Neural cell (in vitro differentiated cells): ENCODE measurements at regions not wholly inside any gene's neighbourhood (a gene's known extent, or its start where the extent isn't known, plus 50 kb on each side); places are given as distances from the start of the nearest gene placed in this dataset.

Experiments used
- H2AFZ ChIP-seq: fragments of 200-600, 300-800 bp; sonication (generic), shearing (Covaris generic); 2 replicates; pipeline ENCODE4 v1.6.0; 2014; ENCODE audit warnings: low read depth, mild to moderate bottlenecking, antibody characterized with exemption, low read length, moderate library complexity
- H3F3A ChIP-seq: fragments of 200-600 bp; shearing (Covaris generic); 2 replicates; pipeline ENCODE4 v1.6.1; 2016; ENCODE audit warnings: mild to moderate bottlenecking, moderate library complexity, mixed read lengths, antibody characterized with exemption, low read length; ENCODE audit not compliant: insufficient read depth, poor library complexity, severe bottlenecking
- H3K27ac ChIP-seq: fragments of 200-600, 300-800 bp; sonication (generic), shearing (Covaris generic); 2 replicates; pipeline ENCODE4 v1.5.1; 2014; ENCODE audit warnings: mild to moderate bottlenecking, low read length, moderate library complexity
- H3K27me3 ChIP-seq: fragments of 300-800, 200-600 bp; sonication (generic), shearing (Covaris generic); 2 replicates; pipeline ENCODE4 v1.6.0; 2014; ENCODE audit warnings: mild to moderate bottlenecking, low read depth, low read length, moderate library complexity; ENCODE audit not compliant: insufficient read depth
- H3K36me3 ChIP-seq: fragments of 300-800, 200-600 bp; sonication (generic), shearing (Covaris generic); 2 replicates; pipeline ENCODE4 v1.5.1; 2014; ENCODE audit warnings: mild to moderate bottlenecking, antibody characterized with exemption, low read length, moderate library complexity; ENCODE audit not compliant: insufficient read depth
- H3K4me2 ChIP-seq: fragments of 300-800, 200-600 bp; sonication (generic), shearing (Covaris generic); 2 replicates; pipeline ENCODE4 v1.6.0; 2014; ENCODE audit warnings: mild to moderate bottlenecking, low read length
- H3K4me3 ChIP-seq: fragments of 300-800, 200-600 bp; sonication (generic), shearing (Covaris generic); 2 replicates; pipeline ENCODE4 v1.5.1; 2014; ENCODE audit warnings: mild to moderate bottlenecking, low read length, moderate library complexity
- H3K79me2 ChIP-seq: fragments of 200-600 bp; shearing (Covaris generic); replicated peaks from 2 replicates; pipeline ENCODE4 v1.6.0; 2014; ENCODE audit warnings: mild to moderate bottlenecking, low read length, moderate library complexity; ENCODE audit not compliant: insufficient read depth
- H3K9ac ChIP-seq: fragments of 300-800, 200-600 bp; sonication (generic), shearing (Covaris generic); 2 replicates; pipeline ENCODE4 v1.6.1; 2016; ENCODE audit warnings: mild to moderate bottlenecking, low read length, mixed read lengths
- H3K9me2 ChIP-seq: fragments of 200-600 bp; shearing (Covaris generic); 2 replicates; pipeline ENCODE4 v1.6.1; 2016; ENCODE audit warnings: mild to moderate bottlenecking, low read length, mixed read lengths; ENCODE audit not compliant: insufficient read depth
- H3K9me3 ChIP-seq: fragments of 200-600, 300-800 bp; sonication (generic), shearing (Covaris generic); 2 replicates; pipeline ENCODE4 v1.6.1; 2016; ENCODE audit warnings: mild to moderate bottlenecking, mixed run types, low read length, moderate library complexity, mixed read lengths
- H4K20me1 ChIP-seq: fragments of 200-600 bp; shearing (Covaris generic); 2 replicates; pipeline ENCODE4 v1.6.1; 2016; ENCODE audit warnings: mild to moderate bottlenecking, mixed run types; ENCODE audit not compliant: insufficient read depth
- CTCF ChIP-seq: fragments of 450-650 bp; IDR thresholded peaks from 2 replicates; pipeline ENCODE4 v1.5.1; 2014; ENCODE audit warnings: antibody characterized with exemption, mild to moderate bottlenecking, moderate library complexity; ENCODE audit not compliant: poor library complexity, severe bottlenecking
- EP300 ChIP-seq: fragments of 450-650 bp; conservative IDR thresholded peaks from 2 replicates; pipeline ENCODE4 v1.6.1; 2014; ENCODE audit warnings: antibody characterized with exemption, mild to moderate bottlenecking, moderate library complexity; ENCODE audit not compliant: poor library complexity, severe bottlenecking
- EZH2 ChIP-seq: fragments of 200-600, 300-800 bp; shearing (Covaris generic), sonication (generic); IDR thresholded peaks from 2 replicates; pipeline ENCODE4 v1.6.1; 2014; ENCODE audit warnings: antibody characterized with exemption, low read length, borderline replicate concordance, mild to moderate bottlenecking; ENCODE audit not compliant: insufficient read depth, poor library complexity, severe bottlenecking
- MXI1 ChIP-seq: fragments of 450-650 bp; conservative IDR thresholded peaks from 2 replicates; pipeline ENCODE4 v1.6.1; 2014; ENCODE audit warnings: antibody characterized with exemption, mild to moderate bottlenecking; ENCODE audit not compliant: poor library complexity, severe bottlenecking
- POLR2AphosphoS5 ChIP-seq: IDR thresholded peaks from 2 replicates; pipeline ENCODE4 v1.6.1; 2012
- RAD21 ChIP-seq: fragments of 450-650 bp; conservative IDR thresholded peaks from 2 replicates; pipeline ENCODE4 v1.6.1; 2014; ENCODE audit warnings: antibody characterized with exemption, mild to moderate bottlenecking, moderate library complexity
- SMC3 ChIP-seq: fragments of 450-650 bp; conservative IDR thresholded peaks from 2 replicates; pipeline ENCODE4 v1.6.1; 2014; ENCODE audit warnings: antibody characterized with exemption, mild to moderate bottlenecking, moderate library complexity; ENCODE audit not compliant: poor library complexity
- TAF1 ChIP-seq: IDR thresholded peaks from 2 replicates; pipeline ENCODE4 v1.6.1; 2012; ENCODE audit warnings: low read depth
- TF ChIP-seq, protein P1 (sequence below): IDR thresholded peaks from 2 replicates; pipeline ENCODE4 v1.6.1; 2012; ENCODE audit warnings: borderline replicate concordance

GRCh38 chr5:103764403-103764802 is 201.8 kb upstream of the NUDT12 start:
- no peak overlapping the region for H3K27ac ChIP-seq
- H3K9ac ChIP-seq, result no peak overlapping the region
- no peaks in the 10 kb centered on the region for H3K36me3 ChIP-seq
- H3K9me2 ChIP-seq, result no peaks in the 10 kb centered on the region
- TF ChIP-seq POLR2AphosphoS5 (no peak), EP300 (no peak), TAF1 (no peak), MXI1 (no peak), SMC3 (no peak), CTCF (no peak), EZH2 (no peak), RAD21 (no peak)
- TF ChIP-seq, protein P1, sequence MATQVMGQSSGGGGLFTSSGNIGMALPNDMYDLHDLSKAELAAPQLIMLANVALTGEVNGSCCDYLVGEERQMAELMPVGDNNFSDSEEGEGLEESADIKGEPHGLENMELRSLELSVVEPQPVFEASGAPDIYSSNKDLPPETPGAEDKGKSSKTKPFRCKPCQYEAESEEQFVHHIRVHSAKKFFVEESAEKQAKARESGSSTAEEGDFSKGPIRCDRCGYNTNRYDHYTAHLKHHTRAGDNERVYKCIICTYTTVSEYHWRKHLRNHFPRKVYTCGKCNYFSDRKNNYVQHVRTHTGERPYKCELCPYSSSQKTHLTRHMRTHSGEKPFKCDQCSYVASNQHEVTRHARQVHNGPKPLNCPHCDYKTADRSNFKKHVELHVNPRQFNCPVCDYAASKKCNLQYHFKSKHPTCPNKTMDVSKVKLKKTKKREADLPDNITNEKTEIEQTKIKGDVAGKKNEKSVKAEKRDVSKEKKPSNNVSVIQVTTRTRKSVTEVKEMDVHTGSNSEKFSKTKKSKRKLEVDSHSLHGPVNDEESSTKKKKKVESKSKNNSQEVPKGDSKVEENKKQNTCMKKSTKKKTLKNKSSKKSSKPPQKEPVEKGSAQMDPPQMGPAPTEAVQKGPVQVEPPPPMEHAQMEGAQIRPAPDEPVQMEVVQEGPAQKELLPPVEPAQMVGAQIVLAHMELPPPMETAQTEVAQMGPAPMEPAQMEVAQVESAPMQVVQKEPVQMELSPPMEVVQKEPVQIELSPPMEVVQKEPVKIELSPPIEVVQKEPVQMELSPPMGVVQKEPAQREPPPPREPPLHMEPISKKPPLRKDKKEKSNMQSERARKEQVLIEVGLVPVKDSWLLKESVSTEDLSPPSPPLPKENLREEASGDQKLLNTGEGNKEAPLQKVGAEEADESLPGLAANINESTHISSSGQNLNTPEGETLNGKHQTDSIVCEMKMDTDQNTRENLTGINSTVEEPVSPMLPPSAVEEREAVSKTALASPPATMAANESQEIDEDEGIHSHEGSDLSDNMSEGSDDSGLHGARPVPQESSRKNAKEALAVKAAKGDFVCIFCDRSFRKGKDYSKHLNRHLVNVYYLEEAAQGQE, result no peak
- H3K27me3 ChIP-seq, result no peaks in the 10 kb centered on the region
- no peak overlapping the region for H2AFZ ChIP-seq
- no peak overlapping the region for H3K4me3 ChIP-seq
- no peaks in the 10 kb centered on the region for H3K79me2 ChIP-seq
- H3F3A ChIP-seq, result no peaks in the 10 kb centered on the region
- no peaks in the 10 kb centered on the region for H4K20me1 ChIP-seq
- no peaks in the 10 kb centered on the region for H3K9me3 ChIP-seq
- H3K4me2 ChIP-seq, result no peak overlapping the region

DNA sequence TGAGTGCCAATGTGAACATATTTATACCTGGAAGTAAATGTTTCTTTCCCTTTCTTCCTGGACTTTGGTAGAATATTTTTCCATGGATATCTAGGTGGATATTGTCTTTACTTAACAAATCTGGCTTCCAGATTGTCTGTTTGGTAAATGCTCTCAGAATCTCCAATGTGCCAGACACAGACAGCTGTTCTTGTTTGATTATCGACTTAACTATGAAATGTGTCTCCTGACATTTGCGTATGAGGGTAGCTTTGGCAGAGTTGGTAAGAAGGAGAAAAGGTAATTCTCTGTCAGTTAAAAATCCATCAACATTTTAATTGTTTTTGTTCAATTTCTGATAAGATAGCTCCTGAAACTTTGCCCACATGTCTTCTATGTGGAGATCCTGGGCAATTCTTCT is 196.4 kb upstream of the NUDT12 start:
- no peaks in the 10 kb centered on the region for H3F3A ChIP-seq
- no peaks in the 10 kb centered on the region for H3K79me2 ChIP-seq
- H3K9me2 ChIP-seq, result no peaks in the 10 kb centered on the region
- H2AFZ ChIP-seq, result no peak overlapping the region
- no peaks in the 10 kb centered on the region for H3K27me3 ChIP-seq
- no peak overlapping the region for H3K4me2 ChIP-seq
- TF ChIP-seq EZH2 (no peak), POLR2AphosphoS5 (no peak), TAF1 (no peak)
- no peaks in the 10 kb centered on the region for H3K9me3 ChIP-seq
- H3K9ac ChIP-seq, result no peak overlapping the region
- no peak overlapping the region for H3K4me3 ChIP-seq
- H4K20me1 ChIP-seq, result no peaks in the 10 kb centered on the region
- H3K27ac ChIP-seq, result no peak overlapping the region
- no peaks in the 10 kb centered on the region for H3K36me3 ChIP-seq

GRCh38 chr5:103755974-103756373 is 193.4 kb upstream of the NUDT12 start:
- H3K27me3 ChIP-seq, result no peaks in the 10 kb centered on the region
- no peaks in the 10 kb centered on the region for H3K9me3 ChIP-seq
- H3K36me3 ChIP-seq, result no peaks in the 10 kb centered on the region
- H4K20me1 ChIP-seq, result no peaks in the 10 kb centered on the region
- TF ChIP-seq EZH2 (no peak), RAD21 (no peak), EP300 (no peak), SMC3 (no peak), MXI1 (no peak), TAF1 (no peak), CTCF (no peak), POLR2AphosphoS5 (no peak)
- TF ChIP-seq, protein P1, result no peak
- no peaks in the 10 kb centered on the region for H3K9me2 ChIP-seq
- no peak overlapping the region for H3K9ac ChIP-seq
- no peak overlapping the region for H3K4me2 ChIP-seq
- H3K79me2 ChIP-seq, result no peaks in the 10 kb centered on the region
- no peak overlapping the region for H3K27ac ChIP-seq
- H2AFZ ChIP-seq, result no peak overlapping the region
- no peaks in the 10 kb centered on the region for H3F3A ChIP-seq
- no peak overlapping the region for H3K4me3 ChIP-seq
